Hematopoietic multipotent progenitor cell treated with erythropoietin and hydrocortisone succinate and interleukin-3 and kit ligand, for 15 days (in vitro differentiated cells): ENCODE measurements at regions not wholly inside any gene's neighbourhood (a gene's known extent, or its start where the extent isn't known, plus 50 kb on each side); places are given as distances from the start of the nearest gene placed in this dataset.

Experiments
- DNase-seq: peaks from one replicate; pipeline ENCODE4 v3.0.0-alpha.2; 2015; ENCODE audit warnings: low spot score

DNA sequence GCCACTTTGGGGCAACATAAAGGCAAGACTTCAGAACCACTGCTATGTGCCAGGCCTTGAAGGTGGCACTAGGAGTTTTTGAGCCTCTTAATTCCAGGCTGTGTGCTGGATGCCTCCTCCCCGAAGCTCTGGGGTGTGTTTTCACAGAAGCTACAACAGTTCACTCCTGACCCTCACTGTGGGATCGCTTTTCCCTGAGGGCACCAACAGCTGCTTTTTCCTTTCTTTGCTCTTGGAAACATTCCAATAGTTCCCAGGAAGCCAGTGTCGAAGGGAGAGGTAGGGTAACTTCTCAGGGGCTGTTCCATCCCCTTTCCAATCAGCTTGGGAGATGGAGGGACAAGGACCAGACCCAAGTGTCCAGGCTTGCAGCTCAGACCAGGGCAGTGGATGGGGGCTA, 153.4 kb downstream of the C1orf94 start:
- no peak for DNase-seq

DNA sequence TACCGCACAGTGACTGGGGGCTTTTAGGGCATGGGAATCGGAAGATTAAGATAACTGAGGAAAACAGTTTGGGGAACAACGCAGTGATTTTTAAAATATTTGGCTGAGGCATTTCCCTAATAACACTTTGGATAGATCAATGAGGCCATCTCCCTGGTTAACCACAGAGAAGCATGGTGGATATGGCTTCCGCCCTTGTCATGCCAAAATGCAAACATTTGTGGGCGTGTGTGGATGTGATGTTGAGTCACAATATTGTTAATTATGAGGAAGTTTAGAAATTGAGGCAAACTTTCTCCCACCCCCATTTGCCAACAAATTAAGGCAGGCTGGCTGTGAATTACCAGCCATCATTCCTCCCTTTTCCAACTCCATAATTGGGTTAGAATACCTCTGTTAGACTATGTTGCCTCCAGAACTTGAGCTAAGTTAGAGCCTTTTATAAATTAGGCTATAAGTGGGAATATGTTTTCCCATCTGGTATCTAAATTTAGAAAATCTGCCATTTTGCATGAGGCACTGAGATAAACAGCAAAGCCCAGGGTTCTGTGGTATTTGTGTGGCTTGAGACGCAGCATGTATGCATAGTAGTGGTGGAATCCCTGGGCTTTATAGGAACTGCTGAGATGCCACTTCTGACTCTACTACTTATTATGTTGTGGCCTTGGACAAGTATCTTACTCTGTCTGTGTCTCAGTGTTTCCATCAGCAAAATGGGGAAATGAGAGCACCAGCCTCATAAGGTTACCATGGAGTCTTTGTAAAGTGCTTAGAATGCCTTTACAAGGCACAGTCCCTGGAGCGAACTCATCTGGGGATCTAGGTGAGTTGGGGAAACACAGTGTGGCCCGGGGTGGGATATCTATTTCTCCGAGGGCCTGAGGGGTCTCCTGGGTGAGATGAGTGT, 154.6 kb downstream of the C1orf94 start:
- no peak for DNase-seq

GRCh38 chr1:34332996-34333395, 156.3 kb downstream of the C1orf94 start:
- no peak for DNase-seq

- no peak for DNase-seq
Measured at GRCh38 chr1:34338871-34339270, 162.2 kb downstream of the C1orf94 start.

DNA sequence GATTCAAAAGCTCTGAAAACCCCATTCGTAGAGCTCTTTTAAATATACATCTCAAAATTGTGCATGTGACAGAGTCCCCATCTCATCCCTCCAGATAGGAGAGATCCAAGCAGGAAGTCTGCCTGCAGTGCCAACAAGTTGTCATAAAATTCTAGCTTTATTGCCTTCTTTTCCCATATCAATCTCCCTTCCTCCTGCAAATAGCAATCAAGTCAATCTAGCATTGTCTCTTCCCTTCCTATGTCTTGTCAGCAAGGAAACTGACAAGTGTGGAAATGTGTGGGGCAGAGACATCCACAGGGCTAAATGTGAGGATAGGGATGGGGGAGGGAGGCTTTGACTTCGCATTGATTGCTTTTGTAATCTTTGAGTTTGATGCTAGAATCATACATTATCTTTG, 165.2 kb downstream of the C1orf94 start:
- DNase-seq, result no peak

DNA sequence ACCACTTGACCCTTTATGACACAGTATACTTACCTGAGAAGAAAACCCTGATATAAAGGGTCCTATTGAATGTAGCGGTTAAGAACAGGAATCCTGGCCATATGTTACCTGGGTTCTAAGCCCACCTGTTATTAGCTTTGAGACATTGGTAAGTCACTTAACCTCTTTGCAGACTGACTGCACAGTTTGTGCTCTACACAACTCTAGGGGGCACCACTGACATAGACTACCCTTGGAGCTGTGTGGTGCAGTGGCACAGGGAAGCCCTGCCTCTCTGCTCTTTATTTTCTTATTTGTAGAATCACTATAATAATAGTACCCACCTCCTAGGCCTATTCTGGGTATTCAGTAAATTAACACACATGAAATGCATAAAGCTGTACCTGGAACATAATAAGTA, 165.6 kb downstream of the C1orf94 start:
- DNase-seq, result no peak

DNA sequence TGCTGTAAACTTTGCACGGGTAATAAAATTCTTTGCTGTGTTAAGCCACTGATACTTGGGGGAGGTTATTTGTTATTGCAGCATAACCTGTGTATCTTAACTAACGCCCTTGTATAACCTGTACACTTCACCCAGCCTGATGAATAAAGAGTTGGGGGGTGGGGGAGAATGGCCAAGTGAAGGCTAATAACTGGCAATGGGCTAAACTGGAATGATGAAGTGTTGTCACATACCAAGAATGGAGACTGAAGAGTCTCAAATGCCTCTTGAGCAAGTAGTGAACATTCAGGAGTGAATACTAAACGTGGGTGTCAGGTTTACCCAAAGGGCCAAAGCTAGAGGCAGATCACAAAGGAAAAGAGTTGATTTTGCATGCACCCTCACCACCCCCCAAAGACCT, 169.4 kb downstream of the C1orf94 start:
- no peak for DNase-seq

DNA sequence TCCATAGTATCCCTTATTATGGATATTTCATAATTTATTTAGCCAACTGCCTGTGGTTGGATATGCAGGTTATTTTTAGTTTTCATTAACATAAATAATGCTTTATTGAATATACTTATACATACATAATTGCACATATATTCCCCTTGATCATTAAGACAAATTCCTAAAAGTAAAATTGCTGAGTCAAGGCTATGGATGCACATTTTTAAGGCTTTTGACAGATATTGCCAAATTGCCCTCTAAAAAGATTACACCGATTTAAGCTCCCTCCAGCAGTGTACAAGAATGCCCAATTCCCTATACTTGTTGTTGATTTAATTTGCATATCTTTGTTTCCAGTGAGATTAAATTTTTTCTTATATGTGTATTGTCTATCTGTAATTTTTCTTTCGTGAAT, 176.7 kb downstream of the C1orf94 start:
- no peak for DNase-seq

DNA sequence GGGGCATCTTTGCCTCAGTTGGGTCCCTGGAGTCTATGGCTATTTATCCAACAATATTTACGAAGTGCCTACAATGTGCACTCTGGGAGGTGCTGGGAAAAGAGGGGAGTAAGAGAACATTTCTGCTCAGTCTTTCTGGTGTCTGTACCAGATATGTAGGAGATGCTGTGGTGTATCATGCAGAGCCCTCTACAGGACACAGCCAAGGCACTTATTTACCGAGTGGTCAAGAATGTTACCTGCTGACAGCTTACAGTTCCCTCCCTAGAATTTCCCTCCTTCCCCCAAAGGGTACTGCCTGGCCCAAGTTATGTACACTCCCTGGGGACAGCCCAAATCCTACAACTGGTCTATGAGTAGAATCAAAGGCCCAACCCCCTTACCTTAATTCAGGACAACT, 177.7 kb downstream of the C1orf94 start:
- no peak for DNase-seq

DNA sequence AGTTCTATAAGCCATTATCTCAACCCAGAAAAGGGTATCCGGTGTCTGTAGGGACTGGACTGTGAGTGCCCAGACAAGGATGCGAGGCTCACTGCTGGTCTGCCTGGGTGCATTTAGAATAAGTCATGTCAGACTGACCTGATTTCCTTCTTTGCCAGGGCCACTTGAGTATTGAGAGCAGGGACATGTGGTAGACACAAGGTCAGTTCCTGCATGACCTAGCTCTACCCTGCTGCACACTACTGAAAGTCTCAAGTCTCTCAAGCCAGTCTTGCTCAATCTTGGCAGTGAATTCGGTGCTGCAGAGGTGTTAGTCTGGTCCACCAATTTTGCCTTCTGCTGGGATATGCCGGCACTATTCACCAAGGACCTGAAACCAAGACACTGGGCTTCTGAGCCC, 180.1 kb downstream of the C1orf94 start:
- no peak for DNase-seq

DNA sequence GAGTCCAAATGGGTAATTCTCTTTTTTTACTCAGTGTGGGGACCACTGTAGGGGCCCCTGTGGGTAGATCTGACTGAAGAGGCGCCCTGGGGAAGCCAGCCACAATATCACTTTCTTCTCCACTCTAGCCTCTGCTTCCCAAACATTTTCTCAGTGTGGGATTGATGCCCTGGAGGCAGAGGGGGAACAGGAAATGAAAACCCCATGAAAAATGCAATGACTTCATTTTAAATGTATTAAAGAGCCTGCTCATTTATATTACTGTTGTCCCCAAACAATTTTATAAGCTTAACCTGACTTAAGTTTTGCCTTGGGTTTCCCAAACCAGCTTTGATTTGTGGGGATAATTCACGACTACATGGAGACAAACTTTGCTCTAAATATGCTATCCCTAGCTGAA, 181.9 kb downstream of the C1orf94 start:
- DNase-seq, result no peak

GRCh38 chr1:34359411-34359810, 182.7 kb downstream of the C1orf94 start:
- no peak for DNase-seq

DNA sequence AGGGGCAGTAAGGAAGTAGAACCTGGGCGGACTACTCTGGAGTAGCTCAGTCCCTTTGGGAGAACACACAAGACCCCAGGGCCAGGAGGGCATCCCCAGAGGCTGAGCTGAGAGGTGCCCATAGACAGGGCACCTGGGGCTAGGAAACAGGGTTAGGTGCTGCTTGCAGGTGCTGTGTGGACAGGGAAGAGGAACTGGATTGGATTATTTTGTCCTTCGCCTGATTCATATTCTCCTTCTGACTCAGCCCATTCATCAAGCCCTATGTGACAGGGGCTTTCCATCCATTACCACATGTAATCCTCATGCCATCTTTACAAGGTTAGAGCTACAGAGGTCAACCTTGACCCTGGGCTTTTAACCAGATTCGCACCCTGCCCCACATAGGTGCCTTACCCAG, 183.9 kb downstream of the C1orf94 start:
- DNase-seq, result no peak

DNA sequence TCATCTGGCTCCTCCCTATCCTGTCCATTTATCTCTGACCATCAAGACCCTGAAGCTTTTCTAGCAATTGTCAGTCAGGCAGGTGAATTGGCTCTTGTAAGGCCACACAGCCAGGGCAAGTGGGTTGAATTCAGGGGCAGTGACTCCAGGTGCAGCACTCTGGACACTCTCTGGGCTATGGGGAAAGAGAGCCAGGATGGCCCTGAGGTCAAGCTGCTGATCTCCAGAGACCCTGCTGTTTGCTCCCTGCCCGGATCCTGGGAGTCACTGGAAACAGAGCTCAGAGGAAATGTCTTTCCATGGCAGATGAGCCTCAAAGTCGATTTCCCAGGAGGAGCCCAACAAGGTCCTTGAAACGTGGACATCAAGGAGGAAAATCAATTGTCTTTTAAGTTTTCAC, 184.4 kb downstream of the C1orf94 start:
- no peak for DNase-seq

DNA sequence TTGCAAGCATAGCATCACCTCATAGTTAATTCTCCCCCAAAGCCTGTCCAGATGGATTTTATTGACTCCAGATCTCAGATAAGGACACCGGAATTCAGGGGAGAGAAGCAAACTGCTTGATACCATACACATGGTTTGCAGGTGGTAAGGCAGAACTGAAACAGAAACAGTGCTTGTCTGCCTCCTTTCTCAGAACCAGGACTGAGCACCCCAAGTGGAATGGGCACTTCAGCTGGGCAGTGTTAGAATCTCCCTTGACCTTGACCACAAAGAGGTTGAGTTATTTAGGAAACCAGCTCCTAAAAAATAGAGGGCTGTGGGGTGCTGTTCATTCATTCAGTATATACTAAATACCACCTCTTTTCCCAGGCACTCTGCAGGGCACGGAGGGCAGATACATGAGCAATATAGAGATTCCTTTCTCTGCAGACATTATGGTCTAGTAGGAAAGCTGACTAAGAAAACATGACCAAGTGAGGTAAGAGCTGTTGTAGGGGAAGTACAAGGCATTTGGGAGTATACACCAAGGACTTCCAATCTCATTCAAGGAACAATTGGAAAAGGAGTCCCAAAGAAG, 185.2 kb downstream of the C1orf94 start:
- DNase-seq, result no peak

DNA sequence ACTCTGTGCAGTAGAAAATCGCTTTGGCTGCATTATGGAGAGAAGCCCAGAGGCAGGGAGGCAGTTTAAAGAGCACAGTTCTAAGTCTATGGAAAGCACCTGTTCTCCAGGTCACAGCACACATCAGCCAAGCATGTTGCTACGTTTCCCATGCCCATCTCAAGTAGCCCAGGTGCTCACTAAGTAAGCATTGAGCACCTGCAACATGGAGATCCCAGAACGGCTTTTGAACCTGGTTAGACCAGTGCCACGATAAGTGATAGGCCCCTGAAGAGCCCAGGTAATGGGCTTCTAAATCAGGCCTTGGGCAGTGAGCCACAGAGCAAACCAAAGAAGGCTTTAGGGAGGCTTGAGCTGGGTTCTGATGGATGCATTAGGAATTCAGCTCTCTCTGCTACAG, 186.2 kb downstream of the C1orf94 start:
- DNase-seq, result no peak

GRCh38 chr1:34363447-34363846, 186.7 kb downstream of the C1orf94 start:
- no peak for DNase-seq

DNA sequence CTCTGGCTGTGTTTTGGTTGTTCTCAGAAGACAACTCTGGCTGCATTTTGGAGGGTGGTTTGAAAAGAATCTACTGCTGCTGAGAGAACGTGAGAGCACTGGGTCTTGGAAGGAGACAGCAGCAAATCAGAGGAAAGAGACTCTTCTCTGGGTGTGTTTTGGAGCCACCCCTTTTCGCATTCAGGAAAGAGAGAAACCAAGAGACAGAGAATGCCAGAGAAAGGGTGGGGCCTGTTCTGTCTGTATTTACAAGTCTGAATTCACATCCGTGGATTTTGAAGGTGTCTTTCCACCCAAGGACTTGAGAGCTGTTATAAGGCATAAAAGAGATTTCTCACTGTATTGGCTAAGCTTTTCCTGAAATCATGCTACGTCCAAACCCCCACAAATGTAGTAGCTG, 187.2 kb downstream of the C1orf94 start:
- DNase-seq, result no peak

GRCh38 chr1:34364376-34364775, 187.7 kb downstream of the C1orf94 start:
- DNase-seq, result no peak

DNA sequence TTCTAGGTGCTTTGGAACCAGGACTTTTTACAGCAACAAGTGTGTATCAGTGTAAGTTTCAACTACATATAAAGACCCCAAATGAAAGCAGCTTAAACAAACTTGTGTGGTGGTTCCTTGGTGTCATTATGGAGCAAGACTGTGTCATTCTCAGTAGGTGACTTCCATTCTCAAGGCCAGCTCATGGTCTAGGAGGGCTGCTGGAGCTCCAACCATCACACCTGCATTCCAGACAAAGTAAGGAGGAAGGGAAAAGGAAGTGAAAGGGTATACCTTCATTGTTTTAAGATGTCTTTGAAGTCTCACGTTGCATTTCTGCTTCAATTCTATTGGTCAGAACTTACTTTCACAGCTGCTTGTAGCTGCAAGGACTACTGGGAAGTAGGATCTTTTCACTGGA, 188.6 kb downstream of the C1orf94 start:
- no peak for DNase-seq

- no peak for DNase-seq
Measured at GRCh38 chr1:34366875-34367624, 190.3 kb downstream of the C1orf94 start.

- no peak for DNase-seq
Measured at GRCh38 chr1:34367954-34368353, 191.2 kb downstream of the C1orf94 start.
